ENCODE measurements at regions not wholly inside any gene's neighbourhood (a gene's known extent, or its start where the extent isn't known, plus 50 kb on each side); places are given as distances from the start of the nearest gene placed in this dataset.

- DNase-seq (ENCODE audit: low read depth): no peak
Measured at GRCh38 chr4:124509151-124509550, 203.4 kb downstream of the ANKRD50 start.

DNA sequence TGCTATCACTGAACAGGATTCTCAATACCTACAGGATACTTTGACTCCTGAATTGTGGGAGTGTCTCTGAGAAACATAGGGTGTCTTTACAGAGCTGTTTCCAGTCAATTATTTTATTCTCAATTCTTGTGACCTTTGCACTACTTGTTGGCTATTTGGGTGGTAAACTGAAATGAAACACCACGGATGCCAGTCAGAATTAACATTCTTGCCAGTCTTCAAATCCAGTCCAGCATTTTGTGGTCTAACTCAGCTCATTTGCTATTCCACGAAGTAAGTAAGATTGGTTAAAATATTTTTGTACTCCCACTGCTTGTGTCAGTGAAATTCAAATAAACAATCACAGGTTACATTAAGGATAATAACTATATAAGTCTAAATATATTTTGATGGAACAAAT lies 197.9 kb downstream of the ANKRD50 start:
- no peak for DNase-seq (ENCODE audit: low read depth)

- DNase-seq (ENCODE audit: low read depth): no peak
Measured at GRCh38 chr4:124515591-124515990, 196.9 kb downstream of the ANKRD50 start.

DNA sequence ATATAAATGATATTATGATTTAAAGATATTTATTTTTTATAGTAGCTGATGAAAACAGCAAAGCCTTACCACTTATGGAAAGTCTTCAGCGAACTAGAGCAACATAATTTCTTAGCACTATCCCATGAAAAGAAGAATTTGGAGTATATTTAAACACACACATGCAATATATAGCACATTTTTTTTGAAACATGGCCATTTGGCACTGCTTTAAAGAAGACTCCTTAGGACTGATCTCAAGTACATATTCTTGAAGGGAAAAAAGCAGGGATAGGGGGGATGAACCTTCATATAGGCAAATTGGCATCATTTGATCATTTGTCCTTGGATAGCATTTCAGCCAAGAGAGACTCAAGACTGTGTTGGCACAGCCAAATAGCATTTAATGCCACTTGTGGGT lies 193.3 kb downstream of the ANKRD50 start:
- no peak for DNase-seq (ENCODE audit: low read depth)

DNA sequence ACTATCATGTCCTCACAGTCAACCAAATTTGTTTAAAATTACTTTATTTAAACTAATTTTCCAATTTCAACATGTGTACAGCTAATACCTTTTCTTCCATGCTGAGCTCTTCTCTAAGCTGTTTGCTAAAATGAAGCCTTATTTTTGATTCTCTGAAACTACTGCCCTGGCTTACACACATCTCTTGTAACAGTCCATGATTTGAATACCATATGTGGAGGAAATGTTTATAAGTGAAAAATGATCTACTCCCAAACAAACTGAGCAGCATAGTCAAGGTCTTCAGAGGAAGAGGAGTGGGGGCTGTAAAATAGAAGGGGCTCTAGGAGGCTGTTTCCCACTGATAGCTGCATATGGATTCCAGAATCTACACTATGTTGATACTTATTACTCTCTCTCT lies 188.7 kb downstream of the ANKRD50 start:
- DNase-seq (ENCODE audit: low read depth): no peak

- DNase-seq (ENCODE audit: low read depth): no peak
Measured at GRCh38 chr4:124525524-124525923, 187.0 kb downstream of the ANKRD50 start.

- DNase-seq (ENCODE audit: low read depth): no peak
Measured at GRCh38 chr4:124526331-124526730, 186.2 kb downstream of the ANKRD50 start.

DNA sequence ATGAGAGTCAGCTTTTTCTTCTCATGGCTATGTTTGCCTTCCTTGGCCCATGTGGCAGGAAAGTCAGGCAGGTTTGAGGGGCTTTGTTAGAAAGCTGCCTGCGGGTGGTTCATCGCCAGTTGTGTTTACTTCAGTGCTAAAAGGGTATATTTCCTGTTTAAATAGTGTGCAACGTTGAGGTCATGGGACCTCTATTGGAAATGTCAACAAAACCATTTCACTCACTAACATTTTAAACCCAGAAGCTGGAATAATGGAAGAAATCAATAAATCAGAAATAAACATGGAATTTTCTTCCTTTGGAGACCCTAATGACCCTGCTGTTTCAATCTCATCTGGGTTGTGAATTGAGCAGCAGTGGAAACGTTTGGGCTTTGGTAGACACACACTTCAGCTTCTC lies 185.8 kb downstream of the ANKRD50 start:
- DNase-seq (ENCODE audit: low read depth): no peak

- no peak for DNase-seq (ENCODE audit: low read depth)
Measured at GRCh38 chr4:124527364-124527763, 185.2 kb downstream of the ANKRD50 start.

GRCh38 chr4:124529131-124529530 lies 183.4 kb downstream of the ANKRD50 start:
- DNase-seq (ENCODE audit: low read depth): no peak

DNA sequence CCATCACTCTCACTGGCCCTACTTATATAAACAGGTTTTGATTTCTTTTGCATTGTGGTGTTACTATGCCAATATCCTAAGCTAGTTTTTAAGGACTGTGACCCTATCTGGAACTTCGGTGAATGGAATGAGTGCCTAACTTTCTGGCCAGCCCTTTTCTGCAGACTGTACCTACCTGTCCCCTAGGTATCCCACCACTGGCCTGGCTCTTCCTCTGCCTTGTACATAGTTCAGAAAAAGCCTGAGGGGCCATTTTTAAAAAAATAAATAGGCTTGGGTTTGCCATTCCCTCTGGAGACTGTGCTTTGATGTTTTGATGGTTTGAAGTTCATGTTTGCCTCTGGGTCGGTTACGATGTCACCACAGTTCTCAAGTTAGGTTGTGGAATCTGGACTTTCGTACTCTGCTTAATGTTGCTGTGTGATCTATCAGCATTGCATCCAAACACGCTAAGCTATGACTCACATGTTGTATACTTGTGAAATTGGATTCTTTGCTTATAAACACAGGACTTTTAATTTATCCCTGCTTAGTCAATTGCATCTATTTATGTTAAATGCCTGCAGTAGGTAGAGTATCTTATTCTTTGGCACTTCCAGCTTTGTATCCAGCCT lies 182.0 kb downstream of the ANKRD50 start:
- peak; percentile 42 for DNase-seq (ENCODE audit: low read depth)

DNA sequence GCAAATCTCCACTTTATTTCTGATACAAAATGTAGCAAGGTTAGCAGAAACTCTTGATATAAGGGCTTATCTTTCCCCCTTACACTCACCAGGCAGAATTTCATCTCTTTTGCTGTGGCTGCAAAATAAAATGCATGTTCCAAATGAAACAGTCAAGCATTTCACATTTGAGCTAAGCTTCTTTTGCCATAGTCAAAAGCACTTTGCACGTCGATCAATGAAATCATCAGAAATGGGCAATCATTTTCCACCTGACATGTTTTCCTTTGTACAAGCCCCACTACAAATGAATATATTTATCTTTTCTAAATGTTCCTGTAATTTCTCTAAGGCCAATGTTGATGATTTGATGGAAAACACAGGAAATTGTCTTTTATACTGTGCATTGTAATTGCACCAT lies 178.4 kb downstream of the ANKRD50 start:
- DNase-seq (ENCODE audit: low read depth): no peak

GRCh38 chr4:124535003-124535402 lies 177.5 kb downstream of the ANKRD50 start:
- no peak for DNase-seq (ENCODE audit: low read depth)

GRCh38 chr4:124536946-124537345 lies 175.6 kb downstream of the ANKRD50 start:
- no peak for DNase-seq (ENCODE audit: low read depth)

DNA sequence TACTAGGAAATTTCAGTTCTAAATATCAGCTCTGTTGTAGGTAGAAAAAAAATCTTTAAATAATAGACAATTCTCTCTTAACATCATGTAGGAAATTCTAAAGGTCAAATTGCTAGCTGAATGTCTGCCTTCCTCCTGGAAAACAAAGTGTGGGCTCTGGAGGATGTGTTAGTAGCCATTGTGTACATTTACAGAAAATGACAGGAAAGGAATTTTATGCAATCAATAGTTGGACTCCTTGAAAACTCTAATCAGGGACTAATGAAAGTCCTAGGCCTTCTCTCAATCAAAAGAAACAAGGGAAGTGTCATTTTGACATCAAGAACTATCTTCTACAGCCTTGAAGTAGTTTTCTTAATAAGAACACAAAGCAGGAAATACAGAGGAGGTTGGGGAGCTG lies 174.6 kb downstream of the ANKRD50 start:
- DNase-seq (ENCODE audit: low read depth): no peak

DNA sequence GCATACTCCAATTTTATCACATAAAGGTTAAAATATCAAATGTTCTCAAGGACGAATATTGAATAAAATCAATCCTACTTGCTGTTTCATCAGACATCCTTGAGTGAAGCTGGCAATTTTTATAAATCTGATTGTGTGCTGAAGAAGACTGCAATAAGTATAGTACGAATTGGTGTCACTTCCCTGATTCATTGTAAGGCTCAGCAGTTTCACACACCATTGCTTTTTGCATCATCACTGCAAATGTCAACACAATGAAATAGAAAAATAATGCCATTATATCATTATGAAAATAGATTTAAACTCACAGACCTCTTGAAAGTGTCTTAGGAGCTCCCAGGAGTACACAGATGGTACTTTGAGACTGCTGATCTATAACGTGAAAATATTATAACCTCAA lies 172.5 kb downstream of the ANKRD50 start:
- DNase-seq (ENCODE audit: low read depth): no peak

DNA sequence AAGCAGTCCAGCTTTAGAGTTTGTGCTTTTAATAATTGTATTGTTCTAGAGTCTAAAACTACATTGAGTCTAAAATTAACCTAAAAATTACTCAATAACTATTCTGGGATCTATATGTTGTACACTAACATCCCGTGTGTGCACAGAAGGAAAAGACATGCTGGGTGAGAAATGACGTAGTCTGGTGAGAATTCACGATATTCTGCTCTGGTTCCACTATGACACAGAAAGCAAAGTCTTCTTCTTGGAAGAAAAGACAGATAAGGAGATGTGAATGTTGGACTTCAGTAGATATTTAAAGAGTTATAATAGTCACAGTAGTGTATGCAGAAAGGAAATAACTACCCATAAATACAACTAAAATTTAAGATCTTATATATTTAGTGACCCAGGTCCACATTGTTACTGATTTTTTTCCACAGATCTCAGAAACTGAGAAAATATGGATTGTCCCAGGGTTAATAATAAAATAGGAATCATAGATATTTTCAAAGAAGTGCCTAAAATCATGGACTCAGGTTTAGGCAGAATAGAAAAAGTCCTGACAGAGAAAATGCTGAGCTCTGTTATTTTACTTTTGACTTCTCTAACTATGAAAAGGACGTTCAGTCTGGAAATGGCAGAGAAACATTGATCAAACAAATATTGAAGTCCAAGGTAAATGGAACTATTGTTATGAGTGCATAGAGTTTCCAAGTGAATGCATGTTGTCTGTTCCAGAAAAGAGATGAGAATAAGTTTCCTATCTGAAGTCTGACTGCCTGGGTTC lies 170.7 kb downstream of the ANKRD50 start:
- DNase-seq (ENCODE audit: low read depth): no peak

- DNase-seq (ENCODE audit: low read depth): no peak
Measured at GRCh38 chr4:124555959-124556358, 156.6 kb downstream of the ANKRD50 start.

DNA sequence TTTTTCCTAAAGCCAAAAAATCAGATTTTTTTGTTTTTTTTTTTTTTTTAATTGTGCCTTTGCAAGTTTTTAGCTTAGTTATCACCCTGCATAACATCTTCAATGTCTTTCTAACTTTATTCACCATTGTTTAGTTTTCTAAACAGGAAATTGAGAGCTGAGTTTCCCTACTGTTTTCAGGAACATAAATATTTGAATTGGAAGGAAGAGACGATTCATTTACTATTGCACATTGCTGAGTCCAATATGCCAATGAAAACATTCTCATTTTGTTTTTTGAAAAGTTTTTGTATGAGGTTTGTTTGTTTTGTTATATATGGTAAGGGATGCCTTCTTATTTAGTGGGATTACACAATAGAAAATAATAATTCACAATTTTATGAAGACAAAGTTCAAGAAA lies 148.4 kb downstream of the ANKRD50 start:
- no peak for DNase-seq (ENCODE audit: low read depth)

GRCh38 chr4:124565371-124565770 lies 147.2 kb downstream of the ANKRD50 start:
- DNase-seq (ENCODE audit: low read depth): no peak

DNA sequence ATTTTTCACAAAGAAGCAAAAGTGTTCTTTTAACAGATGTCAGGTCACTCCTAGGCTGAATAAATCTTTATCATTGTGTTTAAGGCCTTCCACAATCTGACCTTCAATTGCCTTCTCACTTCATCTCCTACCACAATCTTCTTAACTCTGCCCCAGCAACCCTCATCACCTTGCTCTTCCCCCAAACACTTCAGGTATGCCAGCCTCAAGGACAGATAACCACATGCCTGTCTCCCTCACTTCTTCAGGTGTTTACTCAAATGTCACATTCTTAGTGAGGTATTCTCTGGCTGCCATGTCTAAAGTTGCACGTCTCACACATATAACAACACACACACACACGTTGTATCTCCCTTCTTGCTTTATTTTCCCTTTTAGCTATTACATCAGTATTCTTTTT lies 146.5 kb downstream of the ANKRD50 start:
- no peak for DNase-seq (ENCODE audit: low read depth)

DNA sequence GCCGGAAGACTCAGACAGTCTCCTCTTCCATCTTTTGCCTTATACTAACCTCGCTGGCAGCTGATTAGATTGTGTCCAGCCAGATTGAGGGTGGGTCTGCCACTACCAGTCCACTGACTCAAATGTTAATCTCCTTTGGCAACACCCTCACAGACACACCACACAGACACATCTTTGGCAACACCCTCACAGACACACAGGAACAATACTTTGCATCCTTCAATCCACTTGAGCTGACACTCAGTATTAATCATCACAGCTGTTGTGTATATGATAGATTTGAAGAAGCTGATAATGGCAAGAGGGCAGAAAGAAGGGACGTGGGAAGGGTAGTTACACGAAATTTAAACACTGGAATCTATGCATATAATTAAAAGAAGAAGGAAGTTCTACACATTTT lies 139.5 kb downstream of the ANKRD50 start:
- peak; percentile 64 for DNase-seq (ENCODE audit: low read depth)

DNA sequence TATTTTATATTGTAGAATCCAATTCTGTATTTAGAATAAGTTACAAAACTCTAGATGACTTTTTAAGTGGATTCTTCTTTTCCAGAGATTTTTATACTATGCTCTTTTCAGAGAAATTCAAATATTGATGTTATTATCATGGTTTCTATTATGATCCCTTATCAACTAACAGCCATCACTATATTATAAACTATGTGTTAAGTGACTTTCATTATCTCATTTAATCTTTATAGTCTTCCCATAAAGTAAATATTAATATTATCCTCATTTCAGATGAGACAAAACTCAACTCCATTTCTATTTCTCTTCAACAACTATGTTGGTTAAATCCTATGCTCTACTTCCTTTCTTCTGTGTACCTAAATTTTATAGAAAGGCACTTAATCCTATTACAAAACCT lies 132.6 kb downstream of the ANKRD50 start:
- DNase-seq (ENCODE audit: low read depth): no peak

DNA sequence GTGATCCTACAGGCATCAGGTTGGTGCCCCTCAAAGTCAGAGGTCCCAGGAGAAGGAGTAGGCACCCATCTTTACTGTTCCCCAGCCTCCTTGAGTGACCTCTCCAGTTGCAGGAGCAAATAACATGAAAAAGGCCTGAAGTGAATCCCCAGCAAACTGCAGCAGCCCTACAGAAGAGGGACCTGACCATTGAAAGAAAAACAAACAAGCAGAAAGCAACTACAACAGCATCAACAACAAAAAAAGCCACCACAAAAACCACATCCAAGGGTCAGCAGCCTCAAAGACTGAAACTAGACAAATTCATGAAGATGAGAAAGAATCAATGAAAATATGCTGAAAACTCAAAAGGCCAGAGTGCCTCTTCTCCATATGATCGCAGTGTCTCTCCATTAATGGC lies 128.7 kb downstream of the ANKRD50 start:
- DNase-seq (ENCODE audit: low read depth): no peak
